ENCODE measurements at regions not wholly inside any gene's neighbourhood (a gene's known extent, or its start where the extent isn't known, plus 50 kb on each side); places are given as distances from the start of the nearest gene placed in this dataset.

DNA sequence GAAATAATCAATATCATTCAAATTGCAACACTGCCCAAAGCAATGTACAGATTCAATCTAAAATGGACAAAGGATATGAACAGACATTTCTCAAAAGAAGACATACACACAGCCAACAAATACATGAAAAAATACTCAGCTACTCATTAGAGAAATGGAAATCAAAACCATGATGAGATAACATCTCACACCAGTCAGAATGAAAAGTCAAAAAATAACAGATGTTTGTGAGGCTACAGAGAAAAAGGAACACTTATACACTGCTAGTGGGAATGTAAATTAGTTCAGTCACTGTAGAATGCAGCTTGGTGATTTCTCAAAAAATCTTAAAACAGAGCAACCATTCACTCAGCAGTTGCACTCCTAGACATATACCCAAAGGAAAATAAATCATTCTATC is 205.2 kb downstream of the DKK2 start (continued):
- no peak for TF ChIP-seq RBBP5 (conservative IDR thresholded peaks at IDR 0.05)

DNA sequence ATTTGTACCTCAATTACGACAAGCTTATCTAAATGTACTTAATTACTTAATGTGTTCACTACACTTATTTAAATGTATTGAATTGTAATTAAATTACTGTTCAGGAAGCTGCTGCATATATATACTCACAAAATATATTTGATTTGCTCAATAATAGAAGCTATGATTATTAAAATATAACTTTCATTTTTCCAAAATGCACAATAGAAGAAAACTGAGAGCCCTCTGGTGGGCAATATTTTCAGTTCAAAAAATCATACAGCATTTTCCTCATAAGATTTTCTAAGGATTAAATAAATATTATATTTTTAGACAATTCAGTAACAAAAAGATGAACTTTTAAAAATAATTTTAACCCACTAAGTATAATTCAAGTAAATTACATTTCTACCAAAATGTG is 217.3 kb downstream of the DKK2 start:
- Histone ChIP-seq H3K27me3 (replicated peaks in 1 of 2; ENCODE audit: control insufficient read depth in 2 of 2, insufficient read depth in 2 of 2, low read length in 1 of 2) (no peaks in the 10 kb centered on the region), H3K4me2 (ENCODE audit: control insufficient read depth, insufficient read depth) (no peak overlapping the region), H3K27ac (ENCODE audit: control insufficient read depth, insufficient read depth) (no peak overlapping the region), H2AFZ (ENCODE audit: control insufficient read depth, low read depth, low read length) (no peak overlapping the region), H3K4me3 (no peak overlapping the region), H3K9me3 (replicated peaks; ENCODE audit: control insufficient read depth, insufficient read depth, low read length) (no peaks in the 10 kb centered on the region), H3K79me2 (ENCODE audit: control insufficient read depth, insufficient read depth, low read length) (no peaks in the 10 kb centered on the region), H3K36me3 (ENCODE audit: control insufficient read depth in 2 of 2, insufficient read depth in 2 of 2, low read length in 1 of 2) (no peaks in the 10 kb centered on the region), H3K4me1 (ENCODE audit: control insufficient read depth, insufficient read depth, low read length) (no peaks in the 10 kb centered on the region), H3K9ac (ENCODE audit: control insufficient read depth, insufficient read depth, low read length) (no peak overlapping the region), H4K20me1 (ENCODE audit: control insufficient read depth, insufficient read depth) (no peaks in the 10 kb centered on the region)
- WGBS (ENCODE audit: insufficient coverage, insufficient replicate concordance, low lambda C conversion rate, missing lambda C conversion rate) = 30% methylated on average over 1 of the region's 1 CpG
- RAD21 ChIA-PET (ENCODE audit: unreplicated experiment) = no interaction called here
- no peak for DNase-seq (ENCODE audit: low read depth, low spot score)
- TF ChIP-seq RFX5 (IDR thresholded peaks at IDR 0.05; ENCODE audit: low read depth, low read length) (no peak), ZSCAN29 (IDR thresholded peaks at IDR 0.05) (no peak), SIX5 (IDR thresholded peaks at IDR 0.05; ENCODE audit: low read depth, low read length, severe bottlenecking) (no peak), POLR2A (IDR thresholded peaks at IDR 0.05; ENCODE audit: low read depth, low read length) (no peak), NR2C1 (IDR thresholded peaks at IDR 0.05) (no peak), EED (IDR thresholded peaks at IDR 0.05; ENCODE audit: low read depth) (no peak), SPI1 (IDR thresholded peaks at IDR 0.05; ENCODE audit: borderline replicate concordance, insufficient read depth, low read depth, low read length) (no peak)
- TF ChIP-seq, protein P1, sequence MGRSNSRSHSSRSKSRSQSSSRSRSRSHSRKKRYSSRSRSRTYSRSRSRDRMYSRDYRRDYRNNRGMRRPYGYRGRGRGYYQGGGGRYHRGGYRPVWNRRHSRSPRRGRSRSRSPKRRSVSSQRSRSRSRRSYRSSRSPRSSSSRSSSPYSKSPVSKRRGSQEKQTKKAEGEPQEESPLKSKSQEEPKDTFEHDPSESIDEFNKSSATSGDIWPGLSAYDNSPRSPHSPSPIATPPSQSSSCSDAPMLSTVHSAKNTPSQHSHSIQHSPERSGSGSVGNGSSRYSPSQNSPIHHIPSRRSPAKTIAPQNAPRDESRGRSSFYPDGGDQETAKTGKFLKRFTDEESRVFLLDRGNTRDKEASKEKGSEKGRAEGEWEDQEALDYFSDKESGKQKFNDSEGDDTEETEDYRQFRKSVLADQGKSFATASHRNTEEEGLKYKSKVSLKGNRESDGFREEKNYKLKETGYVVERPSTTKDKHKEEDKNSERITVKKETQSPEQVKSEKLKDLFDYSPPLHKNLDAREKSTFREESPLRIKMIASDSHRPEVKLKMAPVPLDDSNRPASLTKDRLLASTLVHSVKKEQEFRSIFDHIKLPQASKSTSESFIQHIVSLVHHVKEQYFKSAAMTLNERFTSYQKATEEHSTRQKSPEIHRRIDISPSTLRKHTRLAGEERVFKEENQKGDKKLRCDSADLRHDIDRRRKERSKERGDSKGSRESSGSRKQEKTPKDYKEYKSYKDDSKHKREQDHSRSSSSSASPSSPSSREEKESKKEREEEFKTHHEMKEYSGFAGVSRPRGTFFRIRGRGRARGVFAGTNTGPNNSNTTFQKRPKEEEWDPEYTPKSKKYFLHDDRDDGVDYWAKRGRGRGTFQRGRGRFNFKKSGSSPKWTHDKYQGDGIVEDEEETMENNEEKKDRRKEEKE (IDR thresholded peaks at IDR 0.05) = no peak
- TF ChIP-seq, protein P2, sequence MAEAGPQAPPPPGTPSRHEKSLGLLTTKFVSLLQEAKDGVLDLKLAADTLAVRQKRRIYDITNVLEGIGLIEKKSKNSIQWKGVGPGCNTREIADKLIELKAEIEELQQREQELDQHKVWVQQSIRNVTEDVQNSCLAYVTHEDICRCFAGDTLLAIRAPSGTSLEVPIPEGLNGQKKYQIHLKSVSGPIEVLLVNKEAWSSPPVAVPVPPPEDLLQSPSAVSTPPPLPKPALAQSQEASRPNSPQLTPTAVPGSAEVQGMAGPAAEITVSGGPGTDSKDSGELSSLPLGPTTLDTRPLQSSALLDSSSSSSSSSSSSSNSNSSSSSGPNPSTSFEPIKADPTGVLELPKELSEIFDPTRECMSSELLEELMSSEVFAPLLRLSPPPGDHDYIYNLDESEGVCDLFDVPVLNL (IDR thresholded peaks at IDR 0.05; ENCODE audit: low read depth, low read length) = no peak
- intact Hi-C loops (cut with micrococcal nuclease; ENCODE audit: unreplicated experiment) (no loop called here), in situ Hi-C loops (cut with MboI) (no loop called here)
- no peak for FAIRE-seq
- CTCF ChIA-PET = interaction anchor here (0.9 kb wide), 2 partner anchors 17 to 449 kb away, joined by 3 read pairs; no protein-coding TSS in a partner anchor
- POLR2A ChIA-PET = no interaction called here
- no peak for ATAC-seq
- SMC1A ChIA-PET (ENCODE audit: uncharacterized antibody, unreplicated experiment) = no interaction called here
- no TSS peak for BruUV-seq (replicated peaks)
